ENCODE measurements at regions not wholly inside any gene's neighbourhood (a gene's known extent, or its start where the extent isn't known, plus 50 kb on each side); places are given as distances from the start of the nearest gene placed in this dataset.

- DNase-seq (ENCODE audit: extremely low read depth, low read depth): no peak
- TF ChIP-seq CTCF (IDR thresholded peaks at IDR 0.05; ENCODE audit: low read depth, low read length, missing control alignments): no peak
- no peak overlapping the region for H3K4me3 ChIP-seq (replicated peaks; ENCODE audit: low read depth, low read length)
These were observed 245.9 kb upstream of the ADAMTSL1 start for GRCh38 chr9:18228101-18228500.

GRCh38 chr9:18229992-18230676, 243.8 kb upstream of the ADAMTSL1 start:
- TF ChIP-seq CTCF (IDR thresholded peaks at IDR 0.05; ENCODE audit: low read depth, low read length, missing control alignments): no peak
- DNase-seq (ENCODE audit: extremely low read depth, low read depth): no peak

GRCh38 chr9:18233311-18233710, 240.6 kb upstream of the ADAMTSL1 start:
- DNase-seq (ENCODE audit: extremely low read depth, low read depth): no peak
- TF ChIP-seq CTCF (IDR thresholded peaks at IDR 0.05; ENCODE audit: low read depth, low read length, missing control alignments): no peak
- no peak overlapping the region for H3K4me3 ChIP-seq (replicated peaks; ENCODE audit: low read depth, low read length)

More at GRCh38 chr9:18229992-18230676, 243.8 kb upstream of the ADAMTSL1 start:
- no peak overlapping the region for H3K4me3 ChIP-seq (replicated peaks; ENCODE audit: low read depth, low read length)

GRCh38 chr9:18233776-18234445, 240.0 kb upstream of the ADAMTSL1 start:
- no peak for TF ChIP-seq CTCF (IDR thresholded peaks at IDR 0.05; ENCODE audit: low read depth, low read length, missing control alignments)
- no peak overlapping the region for H3K4me3 ChIP-seq (replicated peaks; ENCODE audit: low read depth, low read length)
- no peak for DNase-seq (ENCODE audit: extremely low read depth, low read depth)

GRCh38 chr9:18235181-18235908, 238.6 kb upstream of the ADAMTSL1 start:
- no peak overlapping the region for H3K4me3 ChIP-seq (replicated peaks; ENCODE audit: low read depth, low read length)
- no peak for TF ChIP-seq CTCF (IDR thresholded peaks at IDR 0.05; ENCODE audit: low read depth, low read length, missing control alignments)
- DNase-seq (ENCODE audit: extremely low read depth, low read depth): no peak

GRCh38 chr9:18236336-18236735, 237.6 kb upstream of the ADAMTSL1 start:
- H3K4me3 ChIP-seq (replicated peaks; ENCODE audit: low read depth, low read length): no peak overlapping the region
- TF ChIP-seq CTCF (IDR thresholded peaks at IDR 0.05; ENCODE audit: low read depth, low read length, missing control alignments): no peak
- no peak for DNase-seq (ENCODE audit: extremely low read depth, low read depth)

All from HFF-Myc (cell line).